HG03469 (cell line): ENCODE measurements at regions not wholly inside any gene's neighbourhood (a gene's known extent, or its start where the extent isn't known, plus 50 kb on each side); places are given as distances from the start of the nearest gene placed in this dataset.

Experiments used
- ATAC-seq: cut with Tn5 transposase; IDR thresholded peaks from one replicate; pipeline ENCODE4 v1.9.1; 2021; ENCODE audit warnings: mild to moderate bottlenecking, moderate library complexity, moderate number of reproducible peaks; ENCODE audit not compliant: unreplicated experiment

- ATAC-seq = no peak
Observed at GRCh38 chr10:106473129-106473685, 691.3 kb downstream of the SORCS1 start.

- no peak for ATAC-seq
Observed at GRCh38 chr10:106467506-106467905, 697.0 kb downstream of the SORCS1 start.

- no peak for ATAC-seq
Observed at GRCh38 chr10:106457522-106457921, 707.0 kb downstream of the SORCS1 start.

GRCh38 chr10:106454233-106454632, 710.3 kb downstream of the SORCS1 start:
- no peak for ATAC-seq

GRCh38 chr10:106450966-106451365, 713.5 kb downstream of the SORCS1 start:
- no peak for ATAC-seq

- no peak for ATAC-seq
Observed at GRCh38 chr10:106446920-106447319, 717.6 kb downstream of the SORCS1 start.

GRCh38 chr10:106442223-106442622, 722.3 kb downstream of the SORCS1 start:
- no peak for ATAC-seq

- no peak for ATAC-seq
Observed at GRCh38 chr10:106440767-106441166, 723.7 kb downstream of the SORCS1 start.

GRCh38 chr10:106440355-106440754, 724.2 kb downstream of the SORCS1 start:
- ATAC-seq = no peak

- no peak for ATAC-seq
Observed at GRCh38 chr10:106439366-106439765, 725.1 kb downstream of the SORCS1 start.

- ATAC-seq = no peak
Observed at GRCh38 chr10:106438386-106438785, 726.1 kb downstream of the SORCS1 start.

- ATAC-seq = no peak
Observed at GRCh38 chr10:106436123-106436715, 728.3 kb downstream of the SORCS1 start.

- no peak for ATAC-seq
Observed at GRCh38 chr10:106435081-106435480, 729.4 kb downstream of the SORCS1 start.

GRCh38 chr10:106424981-106425380, 739.5 kb downstream of the SORCS1 start:
- ATAC-seq = no peak

- ATAC-seq = no peak
Observed at GRCh38 chr10:106424054-106424453, 740.5 kb downstream of the SORCS1 start.

GRCh38 chr10:106410331-106410730, 754.2 kb downstream of the SORCS1 start:
- no peak for ATAC-seq

- ATAC-seq = no peak
Observed at GRCh38 chr10:106405141-106405540, 759.4 kb downstream of the SORCS1 start.

- ATAC-seq = no peak
Observed at GRCh38 chr10:106402458-106402857, 762.0 kb downstream of the SORCS1 start.

GRCh38 chr10:106401967-106402366, 762.5 kb downstream of the SORCS1 start:
- no peak for ATAC-seq

GRCh38 chr10:106401161-106401560, 763.3 kb downstream of the SORCS1 start:
- no peak for ATAC-seq

- no peak for ATAC-seq
Observed at GRCh38 chr10:106399112-106399511, 765.4 kb downstream of the SORCS1 start.

- ATAC-seq = no peak
Observed at GRCh38 chr10:106396192-106396591, 768.3 kb downstream of the SORCS1 start.
